SIG-M5 (cell line): ENCODE measurements at regions not wholly inside any gene's neighbourhood (a gene's known extent, or its start where the extent isn't known, plus 50 kb on each side); places are given as distances from the start of the nearest gene placed in this dataset.

Source experiments
- DNase-seq: peaks from one replicate; lab custom pipeline; 2025; lab: John Stamatoyannopoulos, UW

DNA sequence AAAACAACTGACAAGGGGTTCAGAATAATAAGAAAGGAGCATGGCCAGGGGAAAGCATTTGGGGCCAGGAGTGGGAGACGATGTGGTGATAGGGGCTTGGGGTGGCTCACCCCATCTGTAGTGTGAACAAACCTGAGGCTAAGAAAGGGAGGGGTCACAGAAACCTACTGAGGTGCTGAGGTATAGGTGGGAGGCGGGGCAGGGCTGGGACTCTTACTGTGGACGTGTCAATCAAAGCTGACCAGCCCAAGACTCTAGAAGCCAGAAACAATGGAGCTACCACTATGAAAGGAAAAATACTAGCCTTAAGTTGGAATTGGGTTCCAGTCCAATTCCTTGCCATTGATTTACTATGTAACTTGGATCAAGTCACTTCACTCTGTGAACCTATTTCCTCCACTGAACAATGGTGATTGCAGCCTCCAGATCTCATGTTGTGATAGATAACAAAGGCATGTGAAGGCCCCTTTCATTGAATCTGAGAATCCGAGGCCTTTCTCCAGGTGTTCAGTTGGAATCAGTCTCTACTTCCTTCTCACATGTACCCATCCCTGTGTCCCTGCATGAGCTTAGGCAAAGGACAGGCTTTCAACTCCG is 260.9 kb upstream of the HES1 start:
- no peak for DNase-seq

- DNase-seq, result no peak
These were observed 260.2 kb upstream of the HES1 start for GRCh38 chr3:193875601-193876321.

- DNase-seq, result no peak
These were observed 256.7 kb upstream of the HES1 start for GRCh38 chr3:193879099-193879863.

GRCh38 chr3:193879864-193880242 is 256.1 kb upstream of the HES1 start:
- DNase-seq, result no peak

GRCh38 chr3:193882091-193882490 is 253.9 kb upstream of the HES1 start:
- DNase-seq, result no peak

- DNase-seq, result no peak
These were observed 252.4 kb upstream of the HES1 start for GRCh38 chr3:193883551-193883950.

- no peak for DNase-seq
These were observed 251.9 kb upstream of the HES1 start for GRCh38 chr3:193884027-193884426.

DNA sequence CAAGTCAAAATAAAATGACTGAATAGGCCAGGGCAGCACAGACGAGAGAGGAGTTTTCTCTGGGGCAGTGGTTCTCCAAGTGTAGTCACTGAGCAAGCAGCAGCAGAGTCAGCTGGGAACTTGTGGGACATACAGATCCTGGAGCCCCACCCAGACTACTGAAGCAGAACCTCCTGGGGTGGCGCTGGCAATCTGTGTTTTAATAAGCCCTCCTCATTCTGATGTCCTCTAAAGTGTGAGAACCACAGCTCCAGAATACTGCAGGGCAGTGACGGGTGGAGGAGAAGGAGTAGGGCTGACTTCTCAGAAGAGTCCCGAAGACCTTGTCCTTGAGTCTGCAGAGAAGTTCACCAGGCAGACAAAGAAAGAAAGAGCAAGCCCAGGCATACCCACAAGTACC is 251.3 kb upstream of the HES1 start:
- DNase-seq, result no peak

GRCh38 chr3:193885832-193886231 is 250.1 kb upstream of the HES1 start:
- DNase-seq, result no peak

DNA sequence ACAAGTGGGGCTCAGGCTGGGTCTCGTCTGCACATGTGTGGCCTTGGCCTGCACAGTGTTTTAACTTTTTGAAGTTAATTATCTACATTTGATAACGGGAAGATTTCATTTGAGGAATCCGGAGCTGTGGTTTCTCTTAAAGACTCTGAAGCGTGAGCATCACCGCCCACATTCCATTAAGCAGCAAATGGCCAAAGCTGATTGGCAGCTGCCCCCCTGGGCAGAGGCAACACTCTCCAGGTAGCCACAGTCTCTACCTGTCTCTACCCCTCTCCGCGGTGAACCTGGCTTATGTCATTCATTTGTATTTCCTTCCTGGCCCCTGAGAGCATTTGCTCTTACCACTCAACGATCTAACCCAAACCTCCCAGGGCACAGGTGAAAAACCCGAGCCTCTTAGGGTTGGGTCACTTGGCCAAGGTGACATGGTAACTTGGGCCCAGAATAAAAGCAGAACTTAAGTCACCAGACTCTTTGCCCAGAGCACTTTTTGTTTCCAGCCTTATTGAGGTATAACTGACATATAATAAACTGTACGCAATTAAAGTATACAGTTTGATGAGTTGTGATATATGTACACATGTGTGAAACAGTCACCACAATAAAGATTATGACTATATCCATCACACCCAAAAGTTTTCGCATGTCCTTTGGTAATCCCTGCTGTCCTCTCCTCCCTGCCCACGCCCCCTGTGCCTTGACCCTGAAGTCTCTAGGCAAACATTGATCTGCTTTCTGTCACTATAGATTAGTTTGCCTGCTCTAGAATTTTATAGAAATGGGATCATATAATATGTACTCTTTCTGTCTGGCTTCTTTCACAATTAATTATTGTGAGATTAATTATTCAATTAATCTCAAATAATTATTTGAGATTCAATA is 245.7 kb upstream of the HES1 start:
- no peak for DNase-seq

DNA sequence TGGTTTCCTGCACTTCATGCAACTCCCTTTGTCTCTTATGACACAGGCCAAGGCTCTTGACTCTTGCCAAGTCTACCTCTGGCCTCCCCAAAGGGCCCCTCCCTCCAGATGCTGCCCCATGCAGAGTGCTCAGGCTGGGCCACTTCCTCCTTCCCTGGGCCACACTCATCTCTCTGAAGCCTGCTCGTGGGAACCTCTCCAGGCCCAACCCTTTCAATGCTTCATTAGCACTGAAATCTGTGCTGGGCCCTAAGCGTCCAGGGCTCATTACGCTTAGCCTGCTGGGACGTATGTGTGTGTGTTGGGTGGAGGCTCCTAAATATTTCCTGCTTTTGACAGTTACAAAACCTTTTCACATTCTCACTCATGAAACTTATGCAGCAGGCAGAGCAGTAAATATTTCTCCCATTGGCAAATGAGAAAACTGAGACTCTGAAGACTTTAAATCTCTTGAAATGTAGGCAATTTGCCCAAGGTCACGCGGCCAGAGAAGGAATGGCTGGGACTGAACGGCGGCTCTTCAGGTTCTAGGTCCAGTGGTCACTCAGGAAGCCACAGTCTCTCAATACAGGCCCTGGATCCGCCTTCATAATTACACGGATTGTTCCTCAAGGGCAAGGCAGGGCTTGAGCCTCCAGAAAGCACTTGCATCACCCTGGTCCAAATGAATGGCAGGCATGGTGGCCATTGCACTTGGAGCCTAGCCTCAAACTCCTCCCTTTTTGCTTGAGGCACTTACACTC is 241.7 kb upstream of the HES1 start:
- no peak for DNase-seq

GRCh38 chr3:193895409-193895808 is 240.5 kb upstream of the HES1 start:
- no peak for DNase-seq

DNA sequence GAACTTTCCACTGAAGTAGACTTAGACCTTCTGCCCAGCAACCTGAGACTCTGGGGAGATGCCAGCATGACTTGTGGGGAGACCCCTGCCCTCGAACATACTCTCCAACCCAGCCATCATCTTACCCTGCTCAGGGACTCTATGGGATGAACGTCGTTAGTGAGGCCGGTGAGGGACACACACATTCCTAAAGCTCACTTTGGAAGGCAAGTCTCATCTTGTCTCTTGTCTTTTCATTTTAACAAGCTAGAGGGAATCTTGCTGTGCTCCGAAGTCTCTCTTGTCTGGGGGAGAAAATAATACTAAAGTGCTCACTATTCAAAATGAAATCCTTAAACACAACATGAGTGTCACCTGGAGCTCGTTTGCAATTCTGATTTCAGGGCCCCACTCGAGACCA is 239.5 kb upstream of the HES1 start:
- no peak for DNase-seq

DNA sequence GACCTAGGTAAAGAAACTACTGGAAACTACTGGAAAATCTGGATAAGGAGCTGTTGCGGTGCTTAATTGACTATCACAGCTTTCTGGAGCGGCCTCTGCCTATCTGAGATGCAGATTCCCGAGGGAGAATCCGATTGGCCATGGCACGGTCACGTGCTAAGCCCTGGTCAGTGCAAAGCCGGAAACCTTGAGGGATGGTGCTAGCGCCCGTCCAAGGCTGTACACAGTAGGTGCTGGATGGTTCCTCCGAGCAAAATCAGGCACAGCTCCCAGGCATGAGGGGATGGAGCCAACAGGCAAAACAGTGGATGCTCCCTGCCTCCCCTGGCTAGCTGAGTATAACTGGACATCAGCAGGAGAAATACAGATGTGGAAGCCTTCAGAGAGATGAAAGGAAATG is 238.7 kb upstream of the HES1 start:
- no peak for DNase-seq

GRCh38 chr3:193897731-193898180 is 238.2 kb upstream of the HES1 start:
- no peak for DNase-seq

DNA sequence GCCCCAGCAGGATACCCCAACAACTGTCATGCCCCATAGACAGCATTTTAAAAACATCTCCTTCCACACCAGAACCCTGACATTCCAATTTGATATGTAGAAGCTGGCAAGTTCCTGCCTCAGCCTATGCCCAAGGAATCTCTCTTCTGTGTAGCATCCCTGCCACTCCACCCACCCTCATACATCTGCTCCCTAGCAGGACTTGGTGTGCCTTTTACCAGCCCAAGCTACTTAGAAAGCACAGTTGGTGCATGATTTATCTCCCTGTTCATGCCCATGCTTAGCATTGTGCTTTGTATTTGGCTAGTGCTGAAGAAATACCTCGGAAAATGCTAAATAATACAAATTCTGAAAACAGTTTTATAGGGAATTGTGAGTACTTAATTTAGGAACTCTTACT is 236.9 kb upstream of the HES1 start:
- DNase-seq, result no peak

GRCh38 chr3:193901007-193901406 is 234.9 kb upstream of the HES1 start:
- DNase-seq, result no peak

DNA sequence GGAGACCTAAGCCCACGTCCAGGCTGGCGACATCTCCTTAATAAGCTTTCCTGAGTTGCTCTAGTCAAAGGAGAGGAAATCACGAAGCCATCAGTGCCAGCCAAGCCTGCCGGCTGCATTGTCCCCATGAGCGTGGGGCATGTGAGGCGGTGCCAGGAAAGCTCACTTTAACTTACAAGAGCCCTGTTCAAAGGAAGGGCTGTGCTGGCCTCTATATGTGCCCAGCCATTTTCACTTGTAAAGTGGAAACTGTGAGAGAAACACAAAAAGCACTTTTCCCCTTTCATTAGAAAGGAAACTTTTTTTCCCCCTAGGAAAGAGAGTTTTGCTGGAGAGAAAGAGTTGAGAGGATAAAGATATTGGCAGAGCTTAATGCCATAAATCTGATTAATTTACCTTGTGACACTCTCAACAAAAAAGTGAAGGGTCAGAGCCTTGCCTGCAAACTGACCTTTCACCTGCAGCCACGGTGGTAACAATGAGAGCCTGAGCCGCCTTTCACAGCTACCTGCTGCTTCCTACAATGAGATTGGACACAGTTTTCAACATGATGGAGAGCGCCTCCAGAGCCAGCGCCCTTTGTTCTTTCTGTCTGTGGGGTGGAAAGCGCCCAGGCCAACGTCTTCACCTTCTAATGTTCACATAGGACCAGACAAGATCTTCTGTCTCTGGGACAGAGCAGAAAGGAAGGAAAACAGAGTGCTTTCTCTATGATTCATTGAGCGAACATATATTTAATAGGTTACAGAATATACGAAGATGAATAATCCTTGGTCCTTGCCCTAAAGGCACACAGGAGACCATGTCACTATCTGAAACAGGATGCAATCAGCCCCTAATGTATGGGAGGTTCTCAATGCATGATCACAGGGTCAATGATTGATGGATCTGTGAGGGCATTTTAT is 233.1 kb upstream of the HES1 start:
- DNase-seq, result no peak

GRCh38 chr3:193903512-193903817 is 232.5 kb upstream of the HES1 start:
- no peak for DNase-seq

DNA sequence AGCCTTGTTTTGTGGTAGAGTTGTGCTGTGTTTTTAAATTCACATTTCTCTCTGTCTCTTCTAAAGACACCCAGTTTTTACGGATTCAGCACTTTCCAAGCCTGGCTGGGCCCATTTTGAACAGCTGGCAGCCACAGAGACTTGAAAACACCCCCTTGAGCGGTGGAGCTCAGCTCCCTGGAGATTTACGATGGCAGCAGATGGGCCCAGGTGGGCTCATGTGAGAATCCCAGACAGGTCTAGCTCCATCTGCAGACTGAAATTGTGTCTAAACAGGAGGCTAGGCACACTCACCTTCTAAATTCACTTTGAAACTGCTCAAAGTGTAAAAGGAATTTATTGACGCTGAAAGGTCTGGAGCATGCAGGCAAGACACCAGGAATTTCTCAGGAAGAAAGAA is 232.0 kb upstream of the HES1 start:
- no peak for DNase-seq
